H1 (cell line): ENCODE measurements at regions not wholly inside any gene's neighbourhood (a gene's known extent, or its start where the extent isn't known, plus 50 kb on each side); places are given as distances from the start of the nearest gene placed in this dataset.

Source experiments
- ASH2L ChIP-seq: fragments of 200-600, 300-600 bp; sonication (generic); IDR thresholded peaks from one replicate; pipeline ENCODE4 v1.7.1; 2017; ENCODE audit warnings: low read length
- EGR1 ChIP-seq: IDR thresholded peaks from 2 replicates; pipeline ENCODE4 v1.6.1; 2011; ENCODE audit warnings: low read depth, low read length, borderline replicate concordance
- FOSL1 ChIP-seq: IDR thresholded peaks from 2 replicates; pipeline ENCODE4 v1.6.1; 2011; ENCODE audit warnings: mild to moderate bottlenecking, low read depth, low read length, moderate library complexity; ENCODE audit not compliant: insufficient read depth
- JUND ChIP-seq: IDR thresholded peaks from 2 replicates; pipeline ENCODE4 v1.6.1; 2011; ENCODE audit warnings: mild to moderate bottlenecking, improper control_type of control experiment, low read length
- POLR2A ChIP-seq, 2 experiments: IDR thresholded peaks; 1 replicate in 1 of 2; 2 replicates in 1 of 2; pipeline ENCODE4 v1.6.1; 2011; ENCODE audit warnings: low read depth in 2 of 2, low read length in 2 of 2, mild to moderate bottlenecking in 2 of 2; ENCODE audit errors: control extremely low read depth in 1 of 2
- RAD21 ChIP-seq, 2 experiments: IDR thresholded peaks in 1 of 2; conservative IDR thresholded peaks in 1 of 2; 2 replicates each; pipeline ENCODE4 v1.6.1; 2011; ENCODE audit warnings: low read depth in 2 of 2, low read length in 2 of 2, improper control_type of control experiment in 1 of 2, inconsistent platforms in 1 of 2, mild to moderate bottlenecking in 1 of 2, moderate library complexity in 1 of 2
- RNF2 ChIP-seq: fragments of 200-900, 300-1000 bp; sonication (generic); IDR thresholded peaks from 2 replicates; pipeline ENCODE4 v1.7.1; 2016; ENCODE audit warnings: borderline replicate concordance, low read depth, mild to moderate bottlenecking, antibody characterized with exemption, low read length; ENCODE audit not compliant: poor library complexity, severe bottlenecking; ENCODE audit errors: missing control alignments
- SIN3A ChIP-seq, 2 experiments: IDR thresholded peaks in 1 of 2; conservative IDR thresholded peaks in 1 of 2; 2 replicates each; pipeline ENCODE4 v1.6.1; 2011 to 2012; ENCODE audit warnings: low read length in 2 of 2, improper control_type of control experiment in 1 of 2, low read depth in 1 of 2, mild to moderate bottlenecking in 1 of 2
- TAF1 ChIP-seq: IDR thresholded peaks from 2 replicates; pipeline ENCODE4 v1.6.1; 2011; ENCODE audit warnings: mild to moderate bottlenecking, low read depth, low read length
- TEAD4 ChIP-seq: IDR thresholded peaks from 2 replicates; pipeline ENCODE4 v1.6.1; 2012; ENCODE audit warnings: low read depth, low read length, inconsistent platforms, mixed read lengths
- YY1 ChIP-seq: IDR thresholded peaks from 2 replicates; pipeline ENCODE4 v1.6.1; 2011; ENCODE audit warnings: low read depth, mild to moderate bottlenecking, low read length

- TF ChIP-seq TAF1 (no peak), EGR1 (no peak), ASH2L (no peak), FOSL1 (no peak), RNF2 (no peak), POLR2A (IDR thresholded peaks at IDR 0.05; ENCODE audit: control extremely low read depth in 1 of 2, low read depth in 2 of 2, low read length in 2 of 2) (no peak), SIN3A (conservative IDR thresholded peaks at IDR 0.05 in 1 of 2, IDR thresholded peaks at IDR 0.05 in 1 of 2; ENCODE audit: low read depth in 1 of 2, low read length in 2 of 2) (no peak), JUND (no peak), YY1 (no peak), TEAD4 (no peak), RAD21 (IDR thresholded peaks at IDR 0.05 in 1 of 2, conservative IDR thresholded peaks at IDR 0.05 in 1 of 2; ENCODE audit: low read depth in 2 of 2, low read length in 2 of 2) (no peak)
Observed at GRCh38 chr10:31724296-31724695, 204.3 kb downstream of the ARHGAP12 start.
